Motor neuron (in vitro differentiated cells): ENCODE measurements at regions not wholly inside any gene's neighbourhood (a gene's known extent, or its start where the extent isn't known, plus 50 kb on each side); places are given as distances from the start of the nearest gene placed in this dataset.

ENCODE experiments used
- ATAC-seq, 8 experiments: fragments of 200-7000 bp; cut with Tn5 transposase; replicated peaks in 6 of 8; 2 replicates each; pipeline ENCODE4 v1.8.0; 2021; ENCODE audit warnings: mild to moderate bottlenecking in 8 of 8, moderate library complexity in 8 of 8
- H3K27ac ChIP-seq, 2 donors: fragments of 250-450 bp; sonication (Bioruptor Pico); 2 replicates each; pipeline ENCODE4 v1.9.0; 2021; ENCODE audit warnings: antibody characterized with exemption in 2 of 2, mild to moderate bottlenecking in 2 of 2, moderate library complexity in 1 of 2
- H3K4me1 ChIP-seq, 2 donors: fragments of 250-450 bp; sonication (Bioruptor Pico); replicated peaks in 1 of 2; 2 replicates each; pipeline ENCODE4 v1.6.1; 2021; ENCODE audit warnings: antibody characterized with exemption in 2 of 2, mild to moderate bottlenecking in 2 of 2, moderate library complexity in 1 of 2
- H3K4me3 ChIP-seq, 5 donors: fragments of 250-450 bp; sonication (Bioruptor Pico); 2 replicates each; pipeline ENCODE4 v1.9.0; 2021; ENCODE audit warnings: antibody characterized with exemption in 5 of 5, mild to moderate bottlenecking in 5 of 5, moderate library complexity in 4 of 5
- WGBS, 10 experiments: fragments of 450-650 bp; shearing (Covaris generic); methylation state at CpG; one replicate each; pipeline ENCODE4 v1.0.0; 2022; 5-methylcytosine and 5-hydroxymethylcytosine counted together
- in situ Hi-C, 9 experiments: fragments of 400-800 bp; cut with MboI; loops; one replicate each; pipeline ENCODE4 v1.15.0; 2021; ENCODE audit warnings: low sequenced_read_pairs in 9 of 9, low pct_unique_long_range_greater_than_20kb in 2 of 9; ENCODE audit not compliant: unreplicated experiment in 9 of 9

GRCh38 chr9:2367970-2368369, 253.6 kb upstream of the VLDLR start:
- Histone ChIP-seq H3K4me1 (peaks cover 0 to 4% of the 10 kb centered on the region in 2 donors), H3K27ac (no peak overlapping the region), H3K4me3 (no peak overlapping the region)
- ATAC-seq: peak in 3 of 8 experiments; percentile 46 to 64 (median 52)
- in situ Hi-C loops: no loop called here
- 80% methylated on average over 1 of the region's 1 CpG; no CpG with 5 or more reads in 8 of the 10 experiments for WGBS, 10 experiments

GRCh38 chr9:2373648-2374047, 247.9 kb upstream of the VLDLR start:
- Histone ChIP-seq H3K27ac (no peak overlapping the region), H3K4me3 (no peak overlapping the region), H3K4me1 (no peaks in the 10 kb centered on the region)
- WGBS, 10 experiments: 7 to 100% (median 88%) methylated on average over 1 to 2 of the region's 2 CpGs; no CpG with 5 or more reads in 1 of the 10 experiments
- ATAC-seq: no peak
- in situ Hi-C loops: no loop called here

DNA sequence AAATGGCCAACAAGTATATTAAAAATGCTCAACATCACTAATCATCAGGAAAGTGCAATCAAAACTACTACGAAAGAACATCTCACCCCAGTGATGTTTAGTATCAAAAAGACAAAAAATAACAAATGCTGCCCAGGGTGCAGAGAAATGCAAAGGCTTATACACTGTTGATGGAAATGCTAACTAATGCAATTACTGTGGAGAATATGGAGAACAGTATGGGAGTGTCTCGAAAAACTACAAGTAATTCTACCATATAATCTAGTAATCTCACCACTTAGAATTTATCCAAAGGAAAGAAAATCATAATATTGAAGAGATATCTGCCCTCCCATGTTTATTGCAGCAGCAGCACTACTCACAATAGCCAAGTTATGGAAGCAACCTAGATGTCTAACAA, 246.5 kb upstream of the VLDLR start:
- in situ Hi-C loops: loop anchor here in 1 of 9 experiments (25.0 kb wide), 1 partner anchor 88 kb away; no protein-coding TSS in a partner anchor
- ATAC-seq: peak in 2 of 8 experiments; percentile 64 to 74
- H3K4me1 ChIP-seq: no peaks in the 10 kb centered on the region
- no peak overlapping the region for H3K4me3 ChIP-seq
- WGBS, 10 experiments: 40 to 93% (median 85%) methylated on average over 1 to 2 of the region's 2 CpGs; no CpG with 5 or more reads in 2 of the 10 experiments
- no peak overlapping the region for H3K27ac ChIP-seq

- no peak overlapping the region for H3K4me3 ChIP-seq
- no peaks in the 10 kb centered on the region for H3K4me1 ChIP-seq
- ATAC-seq: peak in 2 of 8 experiments; percentile 39 to 57
- 7 to 100% (median 100%) methylated on average over 1 to 3 of the region's 3 CpGs; no CpG with 5 or more reads in 3 of the 10 experiments for WGBS, 10 experiments
- in situ Hi-C loops: loop anchor here in 1 of 9 experiments (25.0 kb wide), 1 partner anchor 90 kb away; no protein-coding TSS in a partner anchor
- no peak overlapping the region for H3K27ac ChIP-seq
Measured at GRCh38 chr9:2377117-2377516, 244.5 kb upstream of the VLDLR start.

DNA sequence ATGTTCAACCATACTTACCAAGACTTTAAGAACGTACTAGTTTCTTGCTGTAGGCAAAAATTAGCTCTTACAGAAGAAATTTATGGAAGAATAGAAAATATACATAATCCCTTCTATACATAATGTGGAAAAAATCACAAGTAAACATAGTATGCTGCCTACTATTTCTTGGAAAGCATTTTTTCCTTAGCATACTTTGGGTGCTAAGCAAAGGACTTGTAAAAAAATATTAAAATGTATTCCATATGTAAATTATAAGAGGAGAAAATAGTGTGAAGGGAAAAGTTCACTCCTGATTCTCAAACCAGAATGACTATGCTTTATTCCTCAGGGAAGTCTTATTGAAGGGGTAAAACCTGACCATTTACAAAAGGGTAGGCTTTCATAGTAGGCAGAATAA, 243.8 kb upstream of the VLDLR start:
- no peak overlapping the region for H3K4me3 ChIP-seq
- WGBS, 10 experiments: 0 to 100% (median 60%) methylated on average over 1 of the region's 1 CpG; no CpG with 5 or more reads in 1 of the 10 experiments
- peak in 1 of 8 experiments; percentile 86 for ATAC-seq
- H3K27ac ChIP-seq: no peak overlapping the region
- in situ Hi-C loops: loop anchor here in 1 of 9 experiments (25.0 kb wide), 1 partner anchor 91 kb away; no protein-coding TSS in a partner anchor
- no peaks in the 10 kb centered on the region for H3K4me1 ChIP-seq

GRCh38 chr9:2378266-2378665, 243.3 kb upstream of the VLDLR start:
- Histone ChIP-seq H3K4me1 (no peaks in the 10 kb centered on the region), H3K27ac (no peak overlapping the region), H3K4me3 (no peak overlapping the region)
- in situ Hi-C loops: loop anchor here in 1 of 9 experiments (25.0 kb wide), 1 partner anchor 91 kb away; no protein-coding TSS in a partner anchor
- 53 to 100% (median 85%) methylated on average over 1 to 3 of the region's 3 CpGs; no CpG with 5 or more reads in 1 of the 10 experiments for WGBS, 10 experiments
- ATAC-seq: peak in 1 of 8 experiments; percentile 29

DNA sequence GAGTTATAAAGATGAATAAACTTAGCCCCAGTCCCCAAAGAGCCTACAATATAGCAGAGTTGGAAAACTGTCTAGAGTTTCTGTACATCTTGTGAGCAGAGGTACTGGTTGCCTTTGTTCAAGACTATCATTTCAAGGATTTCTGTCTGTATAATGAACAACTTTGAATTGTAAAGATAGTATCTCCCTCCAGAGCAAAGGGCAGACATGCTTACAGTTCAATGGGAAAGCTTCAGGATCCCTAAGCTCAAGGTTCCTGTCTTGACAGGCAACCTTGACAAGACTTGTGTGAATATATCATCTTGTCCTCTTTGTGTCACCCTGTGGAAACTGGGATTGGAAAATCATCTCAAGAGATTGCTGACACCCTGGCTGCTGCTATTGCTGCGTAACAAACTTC, 242.8 kb upstream of the VLDLR start:
- Histone ChIP-seq H3K27ac (no peak overlapping the region), H3K4me3 (no peak overlapping the region), H3K4me1 (no peaks in the 10 kb centered on the region)
- 80 to 100% (median 100%) methylated on average over 1 of the region's 1 CpG; no CpG with 5 or more reads in 2 of the 10 experiments for WGBS, 10 experiments
- in situ Hi-C loops: loop anchor here in 1 of 9 experiments (25.0 kb wide), 1 partner anchor 92 kb away; no protein-coding TSS in a partner anchor
- ATAC-seq: no peak

DNA sequence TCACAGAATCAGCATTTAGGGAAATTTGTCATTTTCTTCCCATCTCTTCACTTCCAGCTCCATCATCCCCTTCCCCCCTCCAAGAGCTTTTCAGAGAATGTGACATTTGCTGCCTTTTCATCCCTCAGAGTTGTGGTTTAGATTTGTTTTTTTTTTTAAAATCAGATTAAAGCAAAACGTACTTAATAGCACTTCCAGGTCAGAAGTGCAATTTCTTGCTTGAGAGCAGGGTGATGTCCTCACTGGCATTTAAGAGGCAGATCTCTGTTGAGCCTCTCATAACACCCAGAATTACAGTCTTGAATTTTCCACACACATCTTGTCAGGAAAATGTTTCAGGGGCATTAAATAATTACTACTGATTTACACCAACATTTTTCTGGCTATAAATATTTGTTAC, 236.8 kb upstream of the VLDLR start:
- WGBS, 10 experiments: 0 to 80% (median 22%) methylated on average over 1 of the region's 1 CpG; no CpG with 5 or more reads in 2 of the 10 experiments
- no peak for ATAC-seq
- in situ Hi-C loops: loop anchor here in 1 of 9 experiments (25.0 kb wide), 1 partner anchor 97 kb away; no protein-coding TSS in a partner anchor
- no peak overlapping the region for H3K27ac ChIP-seq
- H3K4me3 ChIP-seq: no peak overlapping the region
- H3K4me1 ChIP-seq: peaks cover 0 to 4% of the 10 kb centered on the region in 2 donors

- 43 to 100% (median 86%) methylated on average over 1 to 7 of the region's 7 CpGs for WGBS, 10 experiments
- Histone ChIP-seq H3K4me3 (no peak overlapping the region), H3K4me1 (peaks cover 0 to 4% of the 10 kb centered on the region in 2 donors), H3K27ac (no peak overlapping the region)
- ATAC-seq: no peak
- in situ Hi-C loops: loop anchor here in 1 of 9 experiments (25.0 kb wide), 1 partner anchor 98 kb away; no protein-coding TSS in a partner anchor
Measured at GRCh38 chr9:2385746-2386145, 235.8 kb upstream of the VLDLR start.

DNA sequence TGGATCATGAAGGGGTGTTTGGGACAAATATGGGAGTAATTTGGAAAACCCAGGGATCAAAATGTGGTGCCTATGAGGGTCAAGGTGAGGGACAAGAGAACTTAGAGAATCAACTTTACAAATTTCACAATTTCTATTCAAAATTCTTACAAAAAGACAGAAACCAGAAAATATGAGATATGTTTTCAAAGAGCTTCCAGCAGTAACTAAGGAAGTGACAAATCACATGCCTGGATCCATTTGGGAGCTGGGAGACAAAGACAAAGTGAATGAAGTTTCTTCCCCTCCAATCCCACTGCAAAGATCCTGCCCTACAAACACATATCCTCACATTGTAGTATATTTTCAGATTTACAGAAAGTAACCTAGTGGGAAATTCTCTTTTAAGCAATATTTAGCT, 235.0 kb upstream of the VLDLR start:
- H3K4me3 ChIP-seq: no peak overlapping the region
- H3K4me1 ChIP-seq: peaks cover 0 to 4% of the 10 kb centered on the region in 2 donors
- in situ Hi-C loops: loop anchor here in 1 of 9 experiments (25.0 kb wide), 1 partner anchor 99 kb away; no protein-coding TSS in a partner anchor
- H3K27ac ChIP-seq: no peak overlapping the region
- no peak for ATAC-seq

DNA sequence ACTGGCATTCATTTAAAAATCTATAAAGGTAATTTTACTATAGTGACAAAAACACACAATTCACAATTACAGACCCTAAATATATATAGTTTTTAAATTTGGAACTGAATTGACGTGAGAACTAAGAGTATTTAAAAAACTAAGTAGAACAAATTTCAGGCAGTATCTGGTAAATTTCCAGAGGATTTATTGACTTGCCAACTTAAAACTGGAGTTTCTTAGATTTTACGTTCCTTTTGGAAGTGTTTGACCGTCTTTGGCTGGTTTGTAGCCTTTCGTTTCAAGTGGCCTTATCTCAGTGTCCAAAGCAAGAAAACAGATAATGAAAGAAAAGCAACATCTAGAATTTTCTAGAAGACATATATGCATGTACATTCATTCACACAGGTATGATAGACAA, 234.4 kb upstream of the VLDLR start:
- Histone ChIP-seq H3K4me3 (no peak overlapping the region), H3K4me1 (peaks cover 0 to 4% of the 10 kb centered on the region in 2 donors), H3K27ac (no peak overlapping the region)
- no peak for ATAC-seq
- in situ Hi-C loops: loop anchor here in 1 of 9 experiments (25.0 kb wide), 1 partner anchor 100 kb away; no protein-coding TSS in a partner anchor
- 16 to 100% (median 92%) methylated on average over 1 to 4 of the region's 4 CpGs for WGBS, 10 experiments

GRCh38 chr9:2389404-2389803, 232.2 kb upstream of the VLDLR start:
- Histone ChIP-seq H3K4me1 (peaks cover 0 to 4% of the 10 kb centered on the region in 2 donors), H3K4me3 (no peak overlapping the region), H3K27ac (no peak overlapping the region)
- in situ Hi-C loops: loop anchor here in 1 of 9 experiments (25.0 kb wide), 1 partner anchor 102 kb away; no protein-coding TSS in a partner anchor
- ATAC-seq: peak in 1 of 8 experiments; percentile 90

DNA sequence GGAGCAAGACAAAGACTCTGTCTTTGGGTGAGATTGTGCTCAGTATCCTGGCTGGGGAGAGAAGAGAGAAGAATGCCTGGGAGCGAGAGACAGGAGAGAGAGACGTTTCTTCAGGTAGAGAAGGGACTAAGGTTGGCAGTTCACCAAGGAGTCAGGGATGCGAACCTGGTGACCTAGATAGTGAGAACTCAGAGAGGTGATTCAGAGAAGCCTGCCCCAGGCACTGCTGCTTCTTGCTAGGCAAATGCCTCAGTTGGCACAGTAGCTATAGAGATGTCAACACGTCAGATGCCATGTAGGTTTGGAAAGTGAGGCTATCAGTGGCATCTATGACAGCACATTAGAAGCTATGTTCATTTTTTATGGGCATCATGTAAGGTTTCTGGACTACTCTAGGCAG, 231.6 kb upstream of the VLDLR start:
- no peak overlapping the region for H3K4me3 ChIP-seq
- in situ Hi-C loops: loop anchor here in 1 of 9 experiments (25.0 kb wide), 1 partner anchor 103 kb away; no protein-coding TSS in a partner anchor
- WGBS, 10 experiments: 28 to 100% (median 92%) methylated on average over 1 to 4 of the region's 4 CpGs; no CpG with 5 or more reads in 4 of the 10 experiments
- H3K4me1 ChIP-seq: no peaks in the 10 kb centered on the region
- H3K27ac ChIP-seq: no peak overlapping the region
- ATAC-seq: peak in 1 of 8 experiments; percentile 16
